GM12878 (cell line): ENCODE measurements at regions not wholly inside any gene's neighbourhood (a gene's known extent, or its start where the extent isn't known, plus 50 kb on each side); places are given as distances from the start of the nearest gene placed in this dataset.

Source experiments
- ASH2L ChIP-seq: fragments of 300-600, 200-600 bp; sonication (generic); IDR thresholded peaks from 2 replicates; pipeline ENCODE4 v1.6.1; 2017; ENCODE audit warnings: low read depth, mild to moderate bottlenecking, borderline replicate concordance
- HDGF ChIP-seq: fragments of 450-650 bp; IDR thresholded peaks from 2 replicates; pipeline ENCODE4 v1.6.1; 2016; ENCODE audit warnings: antibody characterized with exemption
- IKZF1 ChIP-seq: fragments of 450-650 bp; conservative IDR thresholded peaks from 2 replicates; pipeline ENCODE4 v1.6.1; 2017; ENCODE audit warnings: antibody characterized with exemption, mild to moderate bottlenecking
- JUNB ChIP-seq: IDR thresholded peaks from 2 replicates; pipeline ENCODE4 v1.6.1; 2016; ENCODE audit warnings: antibody characterized with exemption, mild to moderate bottlenecking
- JUND ChIP-seq: IDR thresholded peaks from 2 replicates; pipeline ENCODE4 v1.6.1; 2012; ENCODE audit warnings: low read depth, mild to moderate bottlenecking, low read length, improper control_type of control experiment, moderate library complexity
- KAT2A ChIP-seq: conservative IDR thresholded peaks from 2 replicates; pipeline ENCODE4 v1.6.1; 2011; ENCODE audit warnings: low read depth, low read length; ENCODE audit not compliant: control insufficient read depth
- MEF2B ChIP-seq: fragments of 450-650 bp; IDR thresholded peaks from 2 replicates; pipeline ENCODE4 v1.6.1; 2018; ENCODE audit warnings: mild to moderate bottlenecking, moderate library complexity; ENCODE audit not compliant: partially characterized antibody, poor library complexity, severe bottlenecking
- NR2C1 ChIP-seq: fragments of 450-650 bp; IDR thresholded peaks from 2 replicates; pipeline ENCODE4 v1.6.1; 2017; ENCODE audit warnings: antibody characterized with exemption, mild to moderate bottlenecking, moderate library complexity
- NR2F1 ChIP-seq: fragments of 450-650 bp; conservative IDR thresholded peaks from 2 replicates; pipeline ENCODE4 v1.6.1; 2017; ENCODE audit warnings: mild to moderate bottlenecking
- PAX8 ChIP-seq: fragments of 450-650 bp; IDR thresholded peaks from 2 replicates; pipeline ENCODE4 v1.6.1; 2017; ENCODE audit warnings: mild to moderate bottlenecking, moderate library complexity
- RAD51 ChIP-seq: fragments of 450-650 bp; IDR thresholded peaks from 2 replicates; pipeline ENCODE4 v1.6.1; 2016; ENCODE audit warnings: moderate library complexity, mild to moderate bottlenecking, inconsistent platforms
- TBL1XR1 ChIP-seq: IDR thresholded peaks from 2 replicates; pipeline ENCODE4 v1.6.1; 2012; ENCODE audit warnings: low read depth, low read length, improper control_type of control experiment
- TCF3 ChIP-seq: IDR thresholded peaks from 2 replicates; pipeline ENCODE4 v1.6.1; 2012; ENCODE audit warnings: low read depth, mild to moderate bottlenecking, low read length, borderline replicate concordance; ENCODE audit not compliant: insufficient read depth
- TCF7 ChIP-seq: IDR thresholded peaks from 2 replicates; pipeline ENCODE4 v1.6.1; 2014; ENCODE audit warnings: antibody characterized with exemption, borderline replicate concordance
- TF ChIP-seq, protein P1 (sequence below): fragments of 150-350 bp; IDR thresholded peaks from 2 replicates; pipeline ENCODE4 v1.6.1; 2016; ENCODE audit warnings: low read depth, low read length
- TF ChIP-seq, protein P2 (sequence below): fragments of 450-650 bp; formaldehyde crosslinking; IDR thresholded peaks from 2 replicates; pipeline ENCODE4 v1.5.0; 2022; ENCODE audit warnings: mild to moderate bottlenecking, missing genetic modification characterization
- TF ChIP-seq, protein P3 (sequence below): fragments of 450-650 bp; IDR thresholded peaks from 2 replicates; pipeline ENCODE4 v1.6.1; 2014; ENCODE audit warnings: mild to moderate bottlenecking
- TF ChIP-seq, protein P4 (sequence below): IDR thresholded peaks from 2 replicates; pipeline ENCODE4 v1.6.1; 2012; ENCODE audit warnings: low read depth, low read length, improper control_type of control experiment
- TF ChIP-seq, protein P5 (sequence below): fragments of 450-650 bp; IDR thresholded peaks from 2 replicates; pipeline ENCODE4 v1.6.1; 2016; ENCODE audit warnings: mild to moderate bottlenecking

DNA sequence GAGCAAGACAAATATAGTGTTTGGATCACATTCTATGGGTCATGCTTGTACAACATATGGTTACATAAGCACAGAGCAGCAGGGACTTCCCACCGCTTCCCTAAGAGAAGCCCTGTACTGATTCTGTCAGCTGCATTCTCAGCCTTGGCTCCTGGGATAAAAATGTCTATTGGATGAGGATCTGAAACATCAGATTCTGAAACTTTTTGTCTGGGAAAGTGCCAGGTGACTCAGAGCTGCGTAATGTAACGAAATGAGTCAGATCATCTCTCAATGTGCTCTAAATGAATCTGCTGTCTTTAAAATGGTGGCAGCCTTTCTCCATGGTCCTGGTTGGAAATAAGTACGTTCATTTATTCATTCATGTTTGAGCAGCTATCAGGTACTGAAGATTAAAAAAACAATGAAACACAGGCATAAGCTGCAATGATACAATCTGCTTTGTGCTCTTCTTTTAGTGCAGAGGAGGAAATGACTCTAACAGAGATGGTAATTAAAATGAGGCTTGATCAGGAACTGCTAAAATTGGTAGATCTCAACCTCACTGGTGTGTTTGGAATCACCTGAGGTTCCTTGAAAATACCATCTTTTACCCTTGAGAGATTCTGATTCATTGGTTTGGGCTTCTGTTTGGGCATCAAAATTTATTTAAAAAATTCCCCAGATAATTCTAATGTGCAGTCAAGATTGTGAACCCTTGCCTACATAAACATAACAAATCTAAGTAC lies 99.1 kb upstream of the NAP1L1 start (continued):
- TF ChIP-seq, protein P1, sequence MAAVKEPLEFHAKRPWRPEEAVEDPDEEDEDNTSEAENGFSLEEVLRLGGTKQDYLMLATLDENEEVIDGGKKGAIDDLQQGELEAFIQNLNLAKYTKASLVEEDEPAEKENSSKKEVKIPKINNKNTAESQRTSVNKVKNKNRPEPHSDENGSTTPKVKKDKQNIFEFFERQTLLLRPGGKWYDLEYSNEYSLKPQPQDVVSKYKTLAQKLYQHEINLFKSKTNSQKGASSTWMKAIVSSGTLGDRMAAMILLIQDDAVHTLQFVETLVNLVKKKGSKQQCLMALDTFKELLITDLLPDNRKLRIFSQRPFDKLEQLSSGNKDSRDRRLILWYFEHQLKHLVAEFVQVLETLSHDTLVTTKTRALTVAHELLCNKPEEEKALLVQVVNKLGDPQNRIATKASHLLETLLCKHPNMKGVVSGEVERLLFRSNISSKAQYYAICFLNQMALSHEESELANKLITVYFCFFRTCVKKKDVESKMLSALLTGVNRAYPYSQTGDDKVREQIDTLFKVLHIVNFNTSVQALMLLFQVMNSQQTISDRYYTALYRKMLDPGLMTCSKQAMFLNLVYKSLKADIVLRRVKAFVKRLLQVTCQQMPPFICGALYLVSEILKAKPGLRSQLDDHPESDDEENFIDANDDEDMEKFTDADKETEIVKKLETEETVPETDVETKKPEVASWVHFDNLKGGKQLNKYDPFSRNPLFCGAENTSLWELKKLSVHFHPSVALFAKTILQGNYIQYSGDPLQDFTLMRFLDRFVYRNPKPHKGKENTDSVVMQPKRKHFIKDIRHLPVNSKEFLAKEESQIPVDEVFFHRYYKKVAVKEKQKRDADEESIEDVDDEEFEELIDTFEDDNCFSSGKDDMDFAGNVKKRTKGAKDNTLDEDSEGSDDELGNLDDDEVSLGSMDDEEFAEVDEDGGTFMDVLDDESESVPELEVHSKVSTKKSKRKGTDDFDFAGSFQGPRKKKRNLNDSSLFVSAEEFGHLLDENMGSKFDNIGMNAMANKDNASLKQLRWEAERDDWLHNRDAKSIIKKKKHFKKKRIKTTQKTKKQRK: no peak
- TF ChIP-seq MEF2B (no peak), IKZF1 (peak; percentile 95), NR2F1 (peak; percentile 43; the same call in 1 of the 2 replicates), PAX8 (no peak), ASH2L (no peak), HDGF (no peak), TCF3 (no peak), RAD51 (no peak), TCF7 (peak; percentile 50; the same call in 1 of the 2 replicates), JUNB (peak; percentile 100), JUND (peak; percentile 72), NR2C1 (no peak), KAT2A (no peak), TBL1XR1 (no peak)
- TF ChIP-seq, protein P2, sequence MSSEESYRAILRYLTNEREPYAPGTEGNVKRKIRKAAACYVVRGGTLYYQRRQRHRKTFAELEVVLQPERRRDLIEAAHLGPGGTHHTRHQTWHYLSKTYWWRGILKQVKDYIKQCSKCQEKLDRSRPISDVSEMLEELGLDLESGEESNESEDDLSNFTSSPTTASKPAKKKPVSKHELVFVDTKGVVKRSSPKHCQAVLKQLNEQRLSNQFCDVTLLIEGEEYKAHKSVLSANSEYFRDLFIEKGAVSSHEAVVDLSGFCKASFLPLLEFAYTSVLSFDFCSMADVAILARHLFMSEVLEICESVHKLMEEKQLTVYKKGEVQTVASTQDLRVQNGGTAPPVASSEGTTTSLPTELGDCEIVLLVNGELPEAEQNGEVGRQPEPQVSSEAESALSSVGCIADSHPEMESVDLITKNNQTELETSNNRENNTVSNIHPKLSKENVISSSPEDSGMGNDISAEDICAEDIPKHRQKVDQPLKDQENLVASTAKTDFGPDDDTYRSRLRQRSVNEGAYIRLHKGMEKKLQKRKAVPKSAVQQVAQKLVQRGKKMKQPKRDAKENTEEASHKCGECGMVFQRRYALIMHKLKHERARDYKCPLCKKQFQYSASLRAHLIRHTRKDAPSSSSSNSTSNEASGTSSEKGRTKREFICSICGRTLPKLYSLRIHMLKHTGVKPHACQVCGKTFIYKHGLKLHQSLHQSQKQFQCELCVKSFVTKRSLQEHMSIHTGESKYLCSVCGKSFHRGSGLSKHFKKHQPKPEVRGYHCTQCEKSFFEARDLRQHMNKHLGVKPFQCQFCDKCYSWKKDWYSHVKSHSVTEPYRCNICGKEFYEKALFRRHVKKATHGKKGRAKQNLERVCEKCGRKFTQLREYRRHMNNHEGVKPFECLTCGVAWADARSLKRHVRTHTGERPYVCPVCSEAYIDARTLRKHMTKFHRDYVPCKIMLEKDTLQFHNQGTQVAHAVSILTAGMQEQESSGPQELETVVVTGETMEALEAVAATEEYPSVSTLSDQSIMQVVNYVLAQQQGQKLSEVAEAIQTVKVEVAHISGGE (CRISPR knock-in tag): no peak
- TF ChIP-seq, protein P3, sequence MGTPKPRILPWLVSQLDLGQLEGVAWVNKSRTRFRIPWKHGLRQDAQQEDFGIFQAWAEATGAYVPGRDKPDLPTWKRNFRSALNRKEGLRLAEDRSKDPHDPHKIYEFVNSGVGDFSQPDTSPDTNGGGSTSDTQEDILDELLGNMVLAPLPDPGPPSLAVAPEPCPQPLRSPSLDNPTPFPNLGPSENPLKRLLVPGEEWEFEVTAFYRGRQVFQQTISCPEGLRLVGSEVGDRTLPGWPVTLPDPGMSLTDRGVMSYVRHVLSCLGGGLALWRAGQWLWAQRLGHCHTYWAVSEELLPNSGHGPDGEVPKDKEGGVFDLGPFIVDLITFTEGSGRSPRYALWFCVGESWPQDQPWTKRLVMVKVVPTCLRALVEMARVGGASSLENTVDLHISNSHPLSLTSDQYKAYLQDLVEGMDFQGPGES: no peak
- TF ChIP-seq, protein P4, sequence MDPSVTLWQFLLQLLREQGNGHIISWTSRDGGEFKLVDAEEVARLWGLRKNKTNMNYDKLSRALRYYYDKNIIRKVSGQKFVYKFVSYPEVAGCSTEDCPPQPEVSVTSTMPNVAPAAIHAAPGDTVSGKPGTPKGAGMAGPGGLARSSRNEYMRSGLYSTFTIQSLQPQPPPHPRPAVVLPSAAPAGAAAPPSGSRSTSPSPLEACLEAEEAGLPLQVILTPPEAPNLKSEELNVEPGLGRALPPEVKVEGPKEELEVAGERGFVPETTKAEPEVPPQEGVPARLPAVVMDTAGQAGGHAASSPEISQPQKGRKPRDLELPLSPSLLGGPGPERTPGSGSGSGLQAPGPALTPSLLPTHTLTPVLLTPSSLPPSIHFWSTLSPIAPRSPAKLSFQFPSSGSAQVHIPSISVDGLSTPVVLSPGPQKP: no peak
- TF ChIP-seq, protein P5, sequence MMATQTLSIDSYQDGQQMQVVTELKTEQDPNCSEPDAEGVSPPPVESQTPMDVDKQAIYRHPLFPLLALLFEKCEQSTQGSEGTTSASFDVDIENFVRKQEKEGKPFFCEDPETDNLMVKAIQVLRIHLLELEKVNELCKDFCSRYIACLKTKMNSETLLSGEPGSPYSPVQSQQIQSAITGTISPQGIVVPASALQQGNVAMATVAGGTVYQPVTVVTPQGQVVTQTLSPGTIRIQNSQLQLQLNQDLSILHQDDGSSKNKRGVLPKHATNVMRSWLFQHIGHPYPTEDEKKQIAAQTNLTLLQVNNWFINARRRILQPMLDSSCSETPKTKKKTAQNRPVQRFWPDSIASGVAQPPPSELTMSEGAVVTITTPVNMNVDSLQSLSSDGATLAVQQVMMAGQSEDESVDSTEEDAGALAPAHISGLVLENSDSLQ: no peak
